AML-193 (cell line): ENCODE measurements at regions not wholly inside any gene's neighbourhood (a gene's known extent, or its start where the extent isn't known, plus 50 kb on each side); places are given as distances from the start of the nearest gene placed in this dataset.

Experiments used
- DNase-seq, 2 experiments: peaks; one replicate each; lab custom pipeline; 2025; lab: John Stamatoyannopoulos, UW

- DNase-seq = no peak
Measured at GRCh38 chr2:53108246-53108645, 659.4 kb upstream of the CHAC2 start.

DNA sequence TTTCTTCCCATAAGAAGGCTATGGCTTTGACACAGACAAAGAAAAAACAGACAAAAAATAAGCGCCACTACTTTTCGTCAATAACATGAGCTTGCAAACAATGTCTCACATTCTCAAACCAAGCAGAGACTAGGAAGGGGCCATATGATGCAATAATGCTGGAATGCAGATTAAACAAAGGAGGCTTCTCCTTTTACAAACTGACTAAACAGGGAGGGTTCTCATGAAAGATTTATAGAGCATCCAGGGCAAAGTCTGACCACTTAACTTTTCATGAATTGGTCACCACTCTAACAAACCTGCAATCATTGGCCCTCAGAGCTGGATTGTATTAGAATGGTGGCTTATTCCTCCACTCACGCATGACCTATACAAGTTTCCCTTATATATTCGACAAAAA lies 663.3 kb upstream of the CHAC2 start:
- no peak for DNase-seq

GRCh38 chr2:53103679-53104078 lies 663.9 kb upstream of the CHAC2 start:
- no peak for DNase-seq

DNA sequence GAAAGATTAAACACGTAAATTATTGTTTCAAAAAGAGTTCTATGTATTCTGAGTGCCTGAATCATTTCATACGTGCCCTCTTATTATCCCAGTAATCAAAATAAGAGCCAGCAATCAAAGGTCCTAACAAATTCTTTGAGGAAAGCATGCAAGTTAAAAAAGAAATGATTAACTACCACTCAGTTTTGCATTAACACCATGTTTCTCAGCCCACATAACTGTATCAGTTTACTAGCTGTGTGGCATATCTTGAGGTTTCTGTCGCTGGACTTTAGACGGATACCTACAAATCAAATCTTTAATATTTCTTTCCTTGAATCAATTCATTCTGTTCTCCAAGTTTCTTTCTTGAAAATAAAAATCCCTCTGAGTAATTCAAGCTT lies 668.9 kb upstream of the CHAC2 start:
- DNase-seq = no peak

DNA sequence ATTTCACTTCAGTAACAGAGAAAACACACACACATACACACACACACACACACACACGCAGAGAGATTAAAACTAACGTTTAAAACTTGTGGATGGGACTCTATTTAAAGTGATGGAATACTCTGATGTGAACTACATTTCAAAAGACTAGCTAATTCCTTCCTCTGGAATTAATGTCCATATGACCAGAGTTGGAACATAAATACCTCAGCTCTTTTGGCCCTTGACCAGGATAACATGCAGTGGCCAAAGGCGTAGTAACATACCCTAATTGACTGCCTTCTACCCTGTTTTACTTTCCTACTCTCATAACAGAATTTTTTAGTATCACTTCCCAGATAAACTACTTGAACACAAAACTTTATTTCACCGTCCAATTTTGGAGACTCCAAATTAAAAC lies 671.3 kb upstream of the CHAC2 start:
- no peak for DNase-seq

DNA sequence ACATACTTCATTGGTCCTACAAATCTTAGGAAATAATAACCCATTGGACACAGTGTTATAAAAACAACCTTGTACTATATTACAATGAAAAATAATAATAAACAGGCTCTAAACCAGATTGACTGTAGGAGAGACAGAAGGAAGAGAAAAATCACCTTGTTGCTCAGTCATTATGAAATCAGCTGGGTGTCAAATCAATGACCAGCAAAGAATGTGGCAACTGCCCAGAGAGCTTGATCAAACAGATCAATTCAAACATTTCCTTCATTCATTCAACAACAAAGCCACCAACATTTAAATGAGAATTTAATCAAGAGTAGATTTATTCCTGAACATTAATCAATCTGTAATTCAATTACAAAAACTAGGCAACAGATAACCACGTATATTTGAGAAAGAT lies 671.9 kb upstream of the CHAC2 start:
- DNase-seq = no peak

GRCh38 chr2:53095227-53095626 lies 672.4 kb upstream of the CHAC2 start:
- DNase-seq = no peak

DNA sequence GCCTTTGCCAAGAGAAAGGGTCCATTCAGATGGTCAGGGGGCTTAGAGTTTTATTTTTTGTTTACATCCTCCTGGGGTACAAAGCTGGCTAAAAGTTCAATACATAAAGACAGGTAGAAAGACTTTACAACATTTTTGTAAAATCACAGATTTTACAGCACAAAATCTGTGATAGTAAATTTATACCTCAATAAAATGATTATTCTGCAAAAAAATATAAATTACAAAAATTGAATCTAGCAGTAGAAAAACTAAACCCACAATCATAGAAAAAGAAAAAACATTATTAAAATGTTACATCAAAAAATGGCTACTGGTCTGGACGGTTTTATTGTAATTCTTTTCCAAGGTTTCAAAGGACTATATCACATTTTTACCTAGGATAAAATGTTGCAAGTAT lies 674.2 kb upstream of the CHAC2 start:
- no peak for DNase-seq

DNA sequence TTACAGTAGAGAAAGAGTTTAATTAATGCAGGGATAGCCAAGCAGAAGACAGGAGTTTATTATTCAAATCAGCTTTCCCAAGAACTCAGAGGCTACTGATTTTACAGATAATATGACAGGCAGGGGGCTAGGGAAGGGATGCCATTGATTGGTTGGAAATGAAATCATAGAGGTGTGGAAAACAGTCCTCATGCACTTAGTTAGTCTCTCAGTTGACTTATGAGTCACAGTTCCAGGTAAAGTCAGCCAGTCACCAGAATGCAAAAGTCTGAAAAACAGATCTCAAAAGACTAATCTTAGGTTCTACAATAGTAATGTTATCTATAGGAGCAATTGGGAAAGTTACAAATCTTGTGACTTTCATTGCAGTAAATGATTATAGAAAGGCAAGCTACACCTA lies 676.4 kb upstream of the CHAC2 start:
- DNase-seq = no peak

GRCh38 chr2:53087874-53088461 lies 679.6 kb upstream of the CHAC2 start:
- no peak for DNase-seq

- DNase-seq = no peak
Measured at GRCh38 chr2:53087262-53087873, 680.2 kb upstream of the CHAC2 start.

GRCh38 chr2:53077413-53077812 lies 690.2 kb upstream of the CHAC2 start:
- no peak for DNase-seq

- no peak for DNase-seq
Measured at GRCh38 chr2:53075760-53076159, 691.8 kb upstream of the CHAC2 start.

DNA sequence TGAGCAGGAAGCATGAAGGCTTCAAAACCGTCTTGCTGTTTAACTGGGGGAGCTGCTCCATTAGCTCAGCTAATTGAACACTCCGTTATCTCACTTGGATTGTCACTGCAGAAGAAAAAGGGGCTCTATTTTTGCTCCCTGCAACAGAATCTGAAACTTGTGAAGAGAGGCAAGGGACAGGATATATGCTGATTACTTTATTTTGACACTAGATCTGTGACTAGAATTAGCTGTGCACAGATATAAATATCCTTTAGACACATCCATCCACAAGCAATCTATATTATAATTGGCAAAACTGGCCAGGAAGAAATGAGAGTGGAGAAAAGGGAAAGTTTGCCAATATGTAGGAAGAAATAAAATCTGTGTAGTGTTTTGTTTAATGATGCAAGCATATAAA lies 700.1 kb upstream of the CHAC2 start:
- no peak for DNase-seq

GRCh38 chr2:53067056-53067455 lies 700.5 kb upstream of the CHAC2 start:
- no peak for DNase-seq

DNA sequence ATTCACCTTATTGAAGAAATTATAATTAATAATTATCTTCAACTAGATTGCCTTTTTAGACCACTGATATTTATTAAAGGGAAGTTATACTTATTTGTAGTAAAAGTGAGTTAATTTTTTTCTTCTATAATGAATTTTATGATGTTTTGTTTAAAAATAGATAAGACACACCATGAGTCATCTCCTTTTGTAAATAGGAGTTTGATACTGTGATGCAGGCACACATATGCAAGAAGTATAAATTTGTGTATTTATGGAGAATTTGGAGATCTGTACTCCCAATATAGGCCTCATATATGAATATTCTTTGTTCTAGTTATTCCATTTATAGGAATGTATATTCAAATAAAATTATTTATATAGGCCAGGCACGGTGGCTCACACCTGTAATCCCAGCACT lies 703.5 kb upstream of the CHAC2 start:
- DNase-seq = no peak

- no peak for DNase-seq
Measured at GRCh38 chr2:53058526-53058925, 709.1 kb upstream of the CHAC2 start.

DNA sequence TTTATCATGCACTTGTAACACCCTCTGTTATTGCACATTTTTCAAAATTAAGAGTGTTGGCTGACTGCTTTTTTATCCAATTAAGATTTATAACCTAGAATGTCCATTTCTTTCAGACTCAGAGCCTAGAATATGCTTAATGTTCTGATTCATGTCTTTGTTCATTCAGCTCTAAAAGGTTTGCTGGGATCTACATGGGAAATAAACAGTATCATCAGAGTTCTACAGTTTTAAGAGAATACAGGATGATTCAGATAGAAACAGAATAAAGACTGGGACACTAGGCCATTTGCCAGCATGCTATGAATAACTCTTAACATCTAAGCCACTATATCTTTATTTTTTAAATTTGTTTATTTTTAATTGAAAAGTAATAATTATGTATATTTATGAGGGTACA lies 713.7 kb upstream of the CHAC2 start:
- DNase-seq = no peak

DNA sequence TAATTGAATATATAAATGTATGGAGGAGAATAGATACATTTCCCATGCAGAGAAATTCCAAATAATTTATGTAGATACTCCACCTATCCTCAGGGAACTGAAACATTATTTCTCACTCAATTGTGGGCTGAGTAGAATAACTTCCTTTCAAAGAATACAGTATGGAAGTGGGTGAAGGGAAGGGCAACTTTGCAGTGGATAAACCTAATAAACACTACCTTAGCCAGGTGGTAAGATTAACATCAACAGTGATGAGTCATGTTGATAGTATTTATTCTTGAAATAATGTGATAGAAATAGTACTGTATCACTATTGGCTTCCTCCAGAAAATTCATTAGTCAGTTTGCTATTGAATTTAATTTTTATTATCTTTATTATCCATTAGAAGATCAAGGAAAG lies 716.4 kb upstream of the CHAC2 start:
- no peak for DNase-seq

GRCh38 chr2:53040536-53041229 lies 726.9 kb upstream of the CHAC2 start:
- DNase-seq = no peak

GRCh38 chr2:53036196-53036595 lies 731.4 kb upstream of the CHAC2 start:
- DNase-seq = no peak

- no peak for DNase-seq
Measured at GRCh38 chr2:53035153-53035552, 732.5 kb upstream of the CHAC2 start.

GRCh38 chr2:53033411-53033810 lies 734.2 kb upstream of the CHAC2 start:
- no peak for DNase-seq
